Activated T-cell treated with anti-CD3 and anti-CD28 coated beads, Interleukin-2, amount 50 U/mL, for 72 hours (primary cell): ENCODE measurements at regions not wholly inside any gene's neighbourhood (a gene's known extent, or its start where the extent isn't known, plus 50 kb on each side); places are given as distances from the start of the nearest gene placed in this dataset.
A peak's percentile ranks its signal among the peaks of the same experiment; 100 is the strongest.
"Not testable (repeated sequence)": the region's sequence is repeated elsewhere in the genome, so short reads cannot be mapped to it uniquely, and the experiment has no call there.

ENCODE experiments used
- ATAC-seq, 2 donors: fragments of 150-1000 bp; cut with Tn5 transposase; replicated peaks in 1 of 2; 2 replicates each; pipeline ENCODE4 v1.10.0; 2021; ENCODE audit warnings: moderate library complexity in 2 of 2, mild to moderate bottlenecking in 1 of 2
- DNase-seq, 2 donors: peaks; one replicate each; pipeline ENCODE4 v3.0.0; 2021 to 2022; ENCODE audit warnings: mixed read lengths in 1 of 2
- H3K27ac Mint-ChIP-seq: one replicate; pipeline ENCODE4 v1.8.0; 2022; ENCODE audit warnings: mild to moderate bottlenecking, moderate library complexity, mixed read lengths
- H3K27me3 Mint-ChIP-seq: one replicate; pipeline ENCODE4 v1.8.0; 2022; ENCODE audit warnings: low read depth, mixed read lengths
- H3K36me3 Mint-ChIP-seq, 2 donors: one replicate each; pipeline ENCODE4 v1.8.0; 2022; ENCODE audit warnings: mixed read lengths in 2 of 2, mild to moderate bottlenecking in 1 of 2; ENCODE audit not compliant: insufficient read depth in 2 of 2
- H3K4me1 Mint-ChIP-seq: one replicate; pipeline ENCODE4 v1.8.0; 2022; ENCODE audit warnings: low read depth, mixed read lengths
- H3K4me3 Mint-ChIP-seq, 2 donors: one replicate each; pipeline ENCODE4 v1.8.0; 2022; ENCODE audit warnings: mild to moderate bottlenecking in 2 of 2, mixed read lengths in 2 of 2, moderate library complexity in 2 of 2
- H3K9me3 Mint-ChIP-seq, 2 donors: one replicate each; pipeline ENCODE4 v1.8.0; 2022; ENCODE audit warnings: mixed read lengths in 2 of 2

GRCh38 chr12:93081810-93082165 is 152.7 kb upstream of the EEA1 start:
- no peaks in the 10 kb centered on the region for H3K4me1 Mint-ChIP-seq
- H3K9me3 Mint-ChIP-seq = peaks cover 4 to 8% of the 10 kb centered on the region in 2 donors
- no peak overlapping the region for H3K4me3 Mint-ChIP-seq
- H3K27ac Mint-ChIP-seq = no peak overlapping the region
- no peak for ATAC-seq
- H3K36me3 Mint-ChIP-seq = peaks cover 2 to 3% of the 10 kb centered on the region in 2 donors
- DNase-seq = no peak
- H3K27me3 Mint-ChIP-seq = no peaks in the 10 kb centered on the region

DNA sequence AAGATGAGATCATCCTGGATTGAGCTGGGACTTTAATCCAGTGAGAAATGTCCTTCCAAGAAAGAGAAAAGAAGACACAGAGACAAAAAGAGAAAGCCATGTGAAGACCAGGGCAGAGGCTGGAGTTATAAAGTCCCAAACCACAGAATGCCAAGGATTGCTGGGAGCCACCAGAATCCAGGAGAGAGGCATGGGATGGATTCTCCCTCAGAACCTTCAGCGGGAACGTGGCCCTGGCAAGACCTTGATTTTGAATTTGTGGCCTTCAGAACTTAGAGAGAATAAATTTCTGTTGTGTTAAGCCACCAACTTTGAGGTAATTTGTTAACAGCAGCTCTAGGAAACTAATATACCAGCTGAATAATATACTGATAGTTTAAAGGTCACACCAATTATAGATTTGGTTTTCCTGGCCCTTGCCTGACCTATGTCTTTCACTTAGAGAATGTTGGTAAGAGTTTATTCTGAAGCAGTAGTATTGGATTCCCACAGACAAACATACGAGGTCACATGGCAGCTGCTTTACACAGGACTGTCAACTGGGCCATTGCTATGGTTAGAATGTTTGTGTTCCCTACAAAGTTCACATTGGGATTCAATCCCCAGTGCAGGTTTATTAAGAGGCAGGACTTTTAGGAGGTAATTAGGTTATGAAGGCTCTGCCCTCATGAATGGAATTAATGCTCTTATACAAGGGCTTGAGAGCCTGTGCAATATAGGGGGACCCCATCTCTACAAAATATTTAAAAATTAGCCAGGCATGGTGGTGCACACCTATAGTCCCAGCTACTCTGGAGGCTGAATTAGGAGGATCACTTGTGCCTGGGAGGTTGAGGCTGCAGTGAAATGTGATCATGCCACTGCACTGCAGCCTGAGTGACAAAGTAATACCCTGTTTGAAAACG is 156.5 kb upstream of the EEA1 start:
- Mint-ChIP-seq H3K27me3 (no peaks in the 10 kb centered on the region), H3K9me3 (peaks cover 6 to 11% of the 10 kb centered on the region in 2 donors)
- no peak for DNase-seq

DNA sequence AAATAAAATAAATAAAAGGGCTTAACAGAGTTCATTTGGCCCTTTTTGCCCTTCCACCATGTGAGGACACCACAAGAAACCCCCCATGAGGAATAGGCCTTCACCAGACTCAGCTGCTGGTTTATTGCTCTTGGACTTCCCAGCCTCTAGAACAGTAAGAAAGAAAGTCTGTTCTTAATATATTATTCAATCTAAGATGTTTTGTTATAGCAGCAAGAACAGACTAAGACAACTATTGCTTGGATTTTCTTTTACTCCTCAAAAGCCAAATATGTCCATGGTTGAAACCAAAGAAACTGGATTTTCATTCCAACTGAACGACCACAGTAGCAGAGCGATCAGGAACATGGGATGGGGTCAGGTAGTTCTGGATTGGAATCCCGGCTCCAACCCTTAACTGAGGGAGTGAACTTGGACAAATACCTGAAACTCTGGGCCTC is 157.2 kb upstream of the EEA1 start:
- ATAC-seq (no peak), DNase-seq (no peak)
- Mint-ChIP-seq H3K36me3 (peaks cover 5 to 8% of the 10 kb centered on the region in 2 donors), H3K9me3 (peaks cover 6 to 11% of the 10 kb centered on the region in 2 donors), H3K4me1 (peaks cover 18% of the 10 kb centered on the region), H3K4me3 (no peak overlapping the region), H3K27ac (no peak overlapping the region), H3K27me3 (no peaks in the 10 kb centered on the region)

More for the DNA sequence above, 156.5 kb upstream of the EEA1 start:
- ATAC-seq = no peak
- Mint-ChIP-seq H3K4me1 (peaks cover 11% of the 10 kb centered on the region), H3K36me3 (peaks cover 5 to 8% of the 10 kb centered on the region in 2 donors), H3K4me3 (no peak overlapping the region), H3K27ac (no peak overlapping the region)

DNA sequence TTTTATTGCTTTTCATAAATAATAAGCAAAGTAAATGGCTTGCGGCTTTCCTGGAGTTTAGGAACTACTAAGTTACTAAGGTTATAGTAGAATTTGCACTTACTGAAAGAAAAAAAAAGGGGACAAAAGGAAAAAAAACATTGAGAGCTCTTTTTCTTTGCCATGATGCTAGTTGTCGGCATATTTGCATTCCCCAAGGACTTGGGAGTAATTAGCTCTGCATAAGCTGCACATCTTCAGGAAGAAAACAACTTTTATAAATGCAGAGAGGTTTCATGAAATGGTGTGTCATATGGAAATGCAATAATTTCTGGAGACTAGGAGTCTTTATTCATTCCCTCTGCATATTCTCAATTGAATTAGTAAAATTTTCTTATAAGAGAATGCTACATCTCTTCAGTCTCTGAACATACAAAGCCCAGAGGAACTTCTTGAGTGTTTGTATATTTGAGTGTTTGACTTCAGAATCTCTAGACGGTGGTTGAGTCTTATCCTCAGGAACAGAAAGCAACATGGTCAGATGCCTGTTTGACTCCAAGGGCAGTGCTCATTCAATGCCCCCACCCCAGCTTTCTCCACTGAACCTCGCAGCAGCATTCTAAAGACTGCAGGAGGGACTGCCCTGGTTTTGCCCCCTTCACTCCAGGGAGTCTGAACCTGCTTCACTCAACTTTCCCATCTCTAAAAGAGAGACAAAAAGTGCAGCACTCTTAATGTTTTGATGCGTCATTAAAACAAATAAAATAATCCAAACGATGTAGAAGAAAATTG is 158.9 kb upstream of the EEA1 start:
- H3K9me3 Mint-ChIP-seq = peaks cover 6 to 11% of the 10 kb centered on the region in 2 donors
- H3K36me3 Mint-ChIP-seq = peaks cover 5 to 6% of the 10 kb centered on the region in 2 donors
- H3K4me1 Mint-ChIP-seq = peaks cover 23% of the 10 kb centered on the region
- no peaks in the 10 kb centered on the region for H3K27me3 Mint-ChIP-seq
- no peak overlapping the region for H3K4me3 Mint-ChIP-seq
- no peak for DNase-seq
- H3K27ac Mint-ChIP-seq = no peak overlapping the region
- ATAC-seq = no peak

DNA sequence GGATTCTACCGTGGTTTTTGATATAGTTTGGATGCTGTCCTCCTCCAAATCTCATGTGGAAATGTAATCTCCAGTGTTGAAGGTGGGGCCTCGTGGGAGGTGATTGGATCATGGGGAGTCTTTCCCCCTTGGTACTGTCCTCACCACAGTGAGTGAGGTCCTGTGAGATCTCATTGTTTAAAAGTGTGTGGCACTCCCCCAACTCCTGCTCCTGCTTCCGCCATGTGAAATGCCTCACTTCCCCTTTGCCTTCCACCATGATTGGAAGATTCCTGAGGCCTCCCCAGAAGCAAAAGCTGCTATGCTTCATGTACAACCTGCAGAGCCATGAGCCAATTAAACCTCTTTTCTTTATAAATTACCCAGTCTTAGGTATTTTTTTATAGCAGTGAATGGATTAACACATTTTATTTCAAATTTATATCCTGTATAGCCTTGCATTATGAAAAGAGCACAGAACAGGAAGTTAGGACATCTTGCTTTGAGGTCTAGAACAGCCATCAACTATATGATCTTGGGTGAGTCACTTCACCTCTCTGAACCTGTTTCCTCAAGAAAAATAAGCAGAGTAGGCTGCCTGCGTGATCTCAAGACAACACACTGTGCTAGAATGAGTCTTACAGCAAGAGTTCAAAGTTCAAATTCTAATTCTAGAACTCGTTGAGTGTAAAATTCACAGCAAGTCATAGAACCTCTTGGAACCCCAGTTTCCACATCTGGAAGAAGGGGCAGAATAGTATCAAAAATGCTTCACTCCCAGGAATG is 160.9 kb upstream of the EEA1 start:
- peaks cover 5 to 6% of the 10 kb centered on the region in 2 donors for H3K36me3 Mint-ChIP-seq
- H3K9me3 Mint-ChIP-seq = peaks cover 6 to 11% of the 10 kb centered on the region in 2 donors
- H3K27ac Mint-ChIP-seq = peak overlapping the region; percentile 91
- no peaks in the 10 kb centered on the region for H3K27me3 Mint-ChIP-seq
- peaks cover 23% of the 10 kb centered on the region for H3K4me1 Mint-ChIP-seq
- peak; percentile 99 for ATAC-seq
- H3K4me3 Mint-ChIP-seq = peak overlapping the region; percentile 42 to 58
- peak; percentile 46 to 56 for DNase-seq

- H3K4me3 Mint-ChIP-seq = no peak overlapping the region
Observed at GRCh38 chr12:93090731-93091172, 161.7 kb upstream of the EEA1 start.

DNA sequence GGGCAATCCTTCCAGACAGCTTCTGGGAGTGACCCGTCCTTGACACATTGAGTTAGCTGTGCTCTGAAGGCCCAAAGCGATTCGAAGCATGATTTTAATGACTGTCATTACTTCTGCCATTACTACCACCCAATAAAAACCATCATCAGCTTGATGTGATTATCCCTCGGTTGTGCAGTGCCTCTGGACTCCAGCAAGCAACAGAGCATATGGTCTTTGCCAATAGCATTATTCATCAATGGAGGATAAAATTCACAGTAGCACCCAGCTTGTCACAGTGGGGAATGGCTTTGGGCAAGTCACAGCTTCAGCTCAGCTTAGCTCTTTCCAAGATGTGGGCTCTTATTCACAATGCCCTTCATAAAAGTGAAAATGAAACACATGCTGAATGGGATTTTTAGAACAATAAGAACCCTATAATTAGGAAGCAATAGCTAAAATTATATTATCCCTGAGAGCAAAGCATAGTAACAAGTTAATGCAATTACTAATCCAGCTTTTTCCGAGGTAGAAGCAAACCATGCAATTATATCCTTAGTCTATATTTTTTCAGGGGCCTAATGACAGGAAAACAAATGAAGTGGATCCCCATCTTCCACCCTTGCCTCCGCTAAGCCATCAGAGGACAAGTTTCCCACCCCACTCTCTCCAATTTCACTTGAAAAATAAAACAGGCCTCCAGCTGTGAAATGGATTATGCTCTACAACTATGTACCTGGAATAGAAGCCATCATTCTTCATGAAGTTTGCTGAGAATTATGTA is 163.0 kb upstream of the EEA1 start:
- Mint-ChIP-seq H3K36me3 (peaks cover 3 to 5% of the 10 kb centered on the region in 2 donors), H3K4me3 (no peak overlapping the region), H3K9me3 (peaks cover 2 to 3% of the 10 kb centered on the region in 2 donors), H3K27ac (no peak overlapping the region), H3K27me3 (no peaks in the 10 kb centered on the region), H3K4me1 (peaks cover 29% of the 10 kb centered on the region)
- no peak for ATAC-seq
- no peak for DNase-seq

More at GRCh38 chr12:93090731-93091172, 161.7 kb upstream of the EEA1 start:
- Mint-ChIP-seq H3K4me1 (peaks cover 29% of the 10 kb centered on the region), H3K36me3 (peaks cover 5 to 6% of the 10 kb centered on the region in 2 donors), H3K9me3 (peaks cover 3 to 9% of the 10 kb centered on the region in 2 donors), H3K27ac (peak overlapping the region; percentile 79), H3K27me3 (no peaks in the 10 kb centered on the region)
- no peak for DNase-seq
- ATAC-seq = peak; percentile 61 to 68

DNA sequence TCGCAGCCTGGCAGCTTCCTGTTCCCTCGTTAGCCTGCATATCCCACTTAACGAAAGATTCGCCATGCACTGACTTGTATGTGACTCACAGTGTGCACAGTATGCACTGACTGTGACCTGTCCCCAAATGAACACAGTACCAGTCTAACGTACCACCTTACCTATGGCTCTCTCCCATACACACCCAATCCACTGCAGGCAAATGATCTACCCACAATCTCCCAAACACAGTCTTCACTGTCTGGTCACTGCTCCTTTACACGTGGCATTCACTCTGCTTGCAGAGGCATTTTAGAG is 163.5 kb upstream of the EEA1 start:
- DNase-seq = no peak
- Mint-ChIP-seq H3K4me1 (peaks cover 29% of the 10 kb centered on the region), H3K9me3 (peaks cover 2 to 3% of the 10 kb centered on the region in 2 donors)

GRCh38 chr12:93093243-93093642 is 164.1 kb upstream of the EEA1 start:
- no peak overlapping the region for H3K4me3 Mint-ChIP-seq
- H3K27me3 Mint-ChIP-seq = no peaks in the 10 kb centered on the region
- no peak for DNase-seq
- H3K27ac Mint-ChIP-seq = no peak overlapping the region
- no peak for ATAC-seq
- H3K9me3 Mint-ChIP-seq = peaks cover 2 to 3% of the 10 kb centered on the region in 2 donors
- peaks cover 3 to 4% of the 10 kb centered on the region in 2 donors for H3K36me3 Mint-ChIP-seq
- H3K4me1 Mint-ChIP-seq = peaks cover 32% of the 10 kb centered on the region

More for the DNA sequence above, 163.5 kb upstream of the EEA1 start:
- Mint-ChIP-seq H3K4me3 (no peak overlapping the region), H3K27me3 (no peaks in the 10 kb centered on the region), H3K36me3 (peaks cover 3 to 4% of the 10 kb centered on the region in 2 donors), H3K27ac (no peak overlapping the region)
- ATAC-seq = no peak

DNA sequence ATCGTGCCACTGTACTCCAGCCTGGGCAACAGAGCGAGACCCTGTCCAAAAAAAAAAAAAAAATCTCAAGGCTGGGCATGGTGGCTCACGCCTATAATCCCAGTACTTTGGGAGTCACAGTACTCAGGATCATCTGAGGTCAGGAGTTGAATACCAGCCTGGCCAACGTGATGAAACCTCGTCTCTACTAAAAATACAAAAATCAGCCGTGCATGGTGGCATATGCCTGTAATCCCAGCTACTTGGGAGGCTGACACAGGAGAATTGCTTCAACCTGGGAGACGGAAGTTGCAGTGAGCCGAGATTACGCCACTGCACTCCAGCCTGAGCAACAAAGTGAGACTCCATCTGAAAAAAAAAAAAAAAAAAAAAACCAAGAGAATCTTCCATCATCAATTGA is 165.1 kb upstream of the EEA1 start:
- not testable (repeated sequence) for H3K36me3 Mint-ChIP-seq, H3K27me3 Mint-ChIP-seq, H3K4me3 Mint-ChIP-seq, H3K9me3 Mint-ChIP-seq, H3K27ac Mint-ChIP-seq, DNase-seq, ATAC-seq
- H3K4me1 Mint-ChIP-seq = peaks cover 40% of the 10 kb centered on the region

- no peaks in the 10 kb centered on the region for H3K36me3 Mint-ChIP-seq
Observed at GRCh38 chr12:93094988-93095737, 166.1 kb upstream of the EEA1 start.

DNA sequence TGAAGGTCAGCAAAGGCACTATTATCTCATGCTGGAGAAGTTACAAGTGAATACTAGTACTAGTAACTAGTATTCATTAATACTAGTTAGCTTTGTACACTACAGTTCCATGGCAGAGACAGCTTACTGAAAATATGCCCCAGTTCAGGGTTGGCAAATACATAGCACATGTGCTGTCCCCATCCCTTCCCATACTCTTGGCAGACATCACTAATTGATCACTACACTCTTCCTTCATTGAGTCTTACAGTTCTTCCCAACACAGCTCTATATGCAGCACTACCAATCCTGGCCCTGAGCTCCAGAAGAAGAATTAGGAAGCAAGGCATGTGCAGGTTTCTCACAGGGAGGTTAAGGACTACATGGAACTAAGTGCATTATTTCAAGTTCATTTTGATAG is 168.3 kb upstream of the EEA1 start:
- no peak overlapping the region for H3K27ac Mint-ChIP-seq
- H3K4me3 Mint-ChIP-seq = no peak overlapping the region

More at GRCh38 chr12:93094988-93095737, 166.1 kb upstream of the EEA1 start:
- Mint-ChIP-seq H3K4me3 (no peak overlapping the region), H3K4me1 (peaks cover 34% of the 10 kb centered on the region), H3K9me3 (no peaks in the 10 kb centered on the region), H3K27me3 (no peaks in the 10 kb centered on the region), H3K27ac (no peak overlapping the region)
- DNase-seq = peak in 1 of 2 donors; percentile 21
- ATAC-seq = peak in 1 of 2 donors; percentile 33

More for the DNA sequence above, 168.3 kb upstream of the EEA1 start:
- H3K36me3 Mint-ChIP-seq = no peaks in the 10 kb centered on the region
- H3K9me3 Mint-ChIP-seq = no peaks in the 10 kb centered on the region
- H3K27me3 Mint-ChIP-seq = no peaks in the 10 kb centered on the region
- ATAC-seq = no peak
- no peak for DNase-seq
- H3K4me1 Mint-ChIP-seq = peaks cover 18% of the 10 kb centered on the region
